Activated CD4-positive, alpha-beta memory T cell treated with anti-CD3 and anti-CD28 coated beads, Interleukin-2, amount 10 ng/mL, durations not matched to agents 7 days and 5 days (primary cell): ENCODE measurements at regions not wholly inside any gene's neighbourhood (a gene's known extent, or its start where the extent isn't known, plus 50 kb on each side); places are given as distances from the start of the nearest gene placed in this dataset.

Experiments
- CTCF ChIA-PET: fragments of 350-600 bp; sonication (Branson Sonifier 250); formaldehyde crosslinking; loops from one replicate; lab custom pipeline; 2021; ENCODE audit warnings: antibody characterized with exemption, inconsistent platforms; lab: Charles Lee
- POLR2A ChIA-PET: fragments of 350-600 bp; sonication (Branson Sonifier 250); formaldehyde crosslinking; loops from one replicate; lab custom pipeline; 2021; ENCODE audit warnings: antibody characterized with exemption; lab: Charles Lee
- DNase-seq: peaks from one replicate; pipeline ENCODE4 v3.0.0-alpha.2; 2020
- H3K27ac Mint-ChIP-seq: one replicate; pipeline ENCODE4 v1.8.0; 2021; ENCODE audit warnings: mild to moderate bottlenecking, mixed read lengths
- H3K27me3 Mint-ChIP-seq: one replicate; pipeline ENCODE4 v1.8.0; 2021; ENCODE audit warnings: mixed read lengths
- H3K36me3 Mint-ChIP-seq: one replicate; pipeline ENCODE4 v1.8.0; 2021; ENCODE audit warnings: low read depth, mixed read lengths
- H3K4me1 Mint-ChIP-seq: one replicate; pipeline ENCODE4 v1.8.0; 2021; ENCODE audit warnings: mixed read lengths
- H3K4me3 Mint-ChIP-seq: one replicate; pipeline ENCODE4 v1.8.0; 2021; ENCODE audit warnings: mild to moderate bottlenecking, mixed read lengths
- H3K9me3 Mint-ChIP-seq: one replicate; pipeline ENCODE4 v1.8.0; 2021; ENCODE audit warnings: mixed read lengths

DNA sequence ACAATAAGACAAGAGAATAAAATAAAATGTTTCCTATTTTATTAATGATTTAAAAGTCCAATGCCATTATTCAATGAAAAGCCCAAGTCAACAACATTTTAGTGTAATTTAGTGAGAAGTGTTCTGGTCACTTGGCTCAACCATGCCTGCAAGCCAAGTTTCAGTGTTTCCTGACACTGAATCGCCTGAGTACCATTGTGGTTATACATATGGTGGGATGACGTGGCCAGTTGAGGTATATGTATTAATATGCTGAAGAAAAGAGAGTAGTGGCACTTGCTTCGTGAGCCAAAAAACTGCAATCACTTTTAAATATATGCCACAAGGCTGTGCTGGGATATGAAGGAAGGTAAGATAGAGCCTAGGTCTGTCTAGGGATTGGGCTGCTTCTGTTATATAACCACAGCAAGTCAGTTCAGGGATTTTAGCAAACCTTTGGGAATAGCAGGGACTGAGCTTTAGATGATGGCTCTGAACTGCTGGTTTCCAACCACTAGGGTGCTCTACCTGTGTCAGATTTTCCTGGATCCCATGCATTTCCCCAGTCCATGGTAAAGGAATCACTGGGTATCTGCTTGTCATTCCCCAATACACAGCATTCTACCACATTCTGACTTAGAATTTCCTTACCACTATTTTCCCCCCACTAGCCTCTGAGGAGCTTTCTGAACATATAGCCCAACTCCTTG lies 214.0 kb upstream of the PRPS1L1 start:
- no peak overlapping the region for H3K27ac Mint-ChIP-seq
- H3K36me3 Mint-ChIP-seq: no peaks in the 10 kb centered on the region
- no peaks in the 10 kb centered on the region for H3K27me3 Mint-ChIP-seq
- DNase-seq: no peak
- no peaks in the 10 kb centered on the region for H3K4me1 Mint-ChIP-seq
- no peak overlapping the region for H3K4me3 Mint-ChIP-seq
- ChIA-PET CTCF (no interaction called here), POLR2A (no interaction called here)
- peaks cover 3% of the 10 kb centered on the region for H3K9me3 Mint-ChIP-seq

DNA sequence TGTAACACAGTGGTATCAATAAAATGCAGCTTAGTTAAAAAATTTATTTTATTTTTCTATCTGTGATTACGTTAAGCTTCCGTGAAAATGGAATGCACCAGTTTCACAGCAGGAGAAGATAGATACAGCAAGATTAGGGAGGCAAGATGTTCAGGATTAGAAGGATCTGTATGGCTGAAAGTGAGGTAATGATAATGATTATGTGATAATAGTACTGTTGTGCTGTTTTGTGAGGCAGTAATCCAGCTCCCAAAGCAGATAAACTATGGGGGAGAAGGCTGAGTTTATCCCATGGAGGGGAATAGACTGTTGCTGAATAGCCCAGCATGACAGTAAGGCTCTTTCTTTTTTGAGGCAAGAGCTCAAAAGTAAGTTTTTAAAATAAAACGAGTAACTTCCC lies 216.1 kb upstream of the PRPS1L1 start:
- no peaks in the 10 kb centered on the region for H3K4me1 Mint-ChIP-seq
- H3K9me3 Mint-ChIP-seq: peaks cover 3% of the 10 kb centered on the region
- H3K27me3 Mint-ChIP-seq: no peaks in the 10 kb centered on the region
- H3K27ac Mint-ChIP-seq: no peak overlapping the region
- no peak for DNase-seq
- H3K36me3 Mint-ChIP-seq: no peaks in the 10 kb centered on the region
- no peak overlapping the region for H3K4me3 Mint-ChIP-seq
- ChIA-PET CTCF (no interaction called here), POLR2A (no interaction called here)

DNA sequence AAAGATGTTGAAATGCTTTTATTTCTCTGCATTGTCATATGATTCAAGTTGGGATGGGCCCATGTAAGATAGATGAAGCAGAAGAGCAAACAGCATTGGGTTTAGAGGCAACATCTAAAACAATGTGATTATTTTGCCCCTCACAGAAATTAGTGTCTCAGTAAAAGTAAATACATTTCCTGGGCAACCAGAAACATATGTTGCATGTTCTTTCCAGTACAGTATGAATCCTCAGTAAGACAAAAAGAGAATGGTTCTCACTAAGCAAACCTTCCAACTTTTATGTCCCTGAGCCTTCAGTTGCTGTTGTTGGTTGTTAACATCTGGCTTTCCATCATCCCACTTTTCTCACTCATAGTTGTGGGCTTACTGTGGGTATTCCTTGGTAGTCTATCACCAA lies 222.5 kb upstream of the PRPS1L1 start:
- H3K9me3 Mint-ChIP-seq: peaks cover 19% of the 10 kb centered on the region
- CTCF ChIA-PET: no interaction called here
- H3K4me1 Mint-ChIP-seq: no peaks in the 10 kb centered on the region
- no peak overlapping the region for H3K4me3 Mint-ChIP-seq
- no peaks in the 10 kb centered on the region for H3K36me3 Mint-ChIP-seq
- H3K27me3 Mint-ChIP-seq: no peaks in the 10 kb centered on the region
- POLR2A ChIA-PET: no interaction called here
- DNase-seq: no peak
- H3K27ac Mint-ChIP-seq: no peak overlapping the region

DNA sequence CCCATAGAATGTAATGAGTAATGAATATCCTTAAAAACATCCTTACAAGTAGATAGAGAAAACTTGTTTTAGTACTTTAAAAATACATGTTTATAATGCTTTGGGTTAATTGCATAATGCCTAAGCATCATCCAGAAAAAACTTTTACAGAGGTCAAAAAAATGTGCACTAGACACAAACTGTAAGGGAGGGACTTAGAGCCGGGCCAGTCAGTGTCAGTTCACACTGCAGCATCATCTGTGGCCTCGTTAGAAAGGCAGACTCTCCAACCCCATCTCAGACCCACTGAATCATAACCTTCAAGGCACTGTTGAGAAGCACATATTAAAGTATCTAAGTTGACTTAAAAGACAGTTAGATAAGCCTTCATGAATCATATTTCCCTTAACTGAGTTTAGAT lies 230.1 kb upstream of the PRPS1L1 start:
- CTCF ChIA-PET: no interaction called here
- Mint-ChIP-seq H3K27me3 (no peaks in the 10 kb centered on the region), H3K36me3 (no peaks in the 10 kb centered on the region), H3K4me3 (no peak overlapping the region), H3K27ac (no peak overlapping the region), H3K9me3 (peaks cover 3% of the 10 kb centered on the region), H3K4me1 (no peaks in the 10 kb centered on the region)
- no peak for DNase-seq
- POLR2A ChIA-PET: no interaction called here

DNA sequence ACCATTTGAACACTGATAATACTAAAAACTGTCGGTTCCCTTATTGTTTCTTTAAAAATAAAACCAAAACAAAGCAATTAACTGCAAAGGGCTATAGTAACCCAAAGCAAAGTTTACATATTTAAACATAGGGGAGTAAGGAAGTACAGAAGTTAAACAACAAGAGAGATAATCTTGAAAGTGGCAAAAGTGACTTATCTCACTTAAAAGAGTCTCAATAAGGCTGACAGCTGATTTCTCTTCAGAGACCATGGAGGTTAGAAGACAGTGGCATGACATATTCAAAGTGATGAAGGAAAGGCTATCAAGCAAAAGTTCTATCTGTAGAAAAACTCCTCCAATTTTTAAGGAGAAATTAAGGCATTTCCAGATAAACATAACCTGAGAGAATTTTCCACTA lies 233.5 kb upstream of the HDAC9 start:
- H3K27me3 Mint-ChIP-seq: no peaks in the 10 kb centered on the region
- CTCF ChIA-PET: no interaction called here
- no peaks in the 10 kb centered on the region for H3K9me3 Mint-ChIP-seq
- H3K4me1 Mint-ChIP-seq: no peaks in the 10 kb centered on the region
- no peak for DNase-seq
- H3K4me3 Mint-ChIP-seq: no peak overlapping the region
- H3K36me3 Mint-ChIP-seq: no peaks in the 10 kb centered on the region
- POLR2A ChIA-PET: no interaction called here
- H3K27ac Mint-ChIP-seq: no peak overlapping the region

DNA sequence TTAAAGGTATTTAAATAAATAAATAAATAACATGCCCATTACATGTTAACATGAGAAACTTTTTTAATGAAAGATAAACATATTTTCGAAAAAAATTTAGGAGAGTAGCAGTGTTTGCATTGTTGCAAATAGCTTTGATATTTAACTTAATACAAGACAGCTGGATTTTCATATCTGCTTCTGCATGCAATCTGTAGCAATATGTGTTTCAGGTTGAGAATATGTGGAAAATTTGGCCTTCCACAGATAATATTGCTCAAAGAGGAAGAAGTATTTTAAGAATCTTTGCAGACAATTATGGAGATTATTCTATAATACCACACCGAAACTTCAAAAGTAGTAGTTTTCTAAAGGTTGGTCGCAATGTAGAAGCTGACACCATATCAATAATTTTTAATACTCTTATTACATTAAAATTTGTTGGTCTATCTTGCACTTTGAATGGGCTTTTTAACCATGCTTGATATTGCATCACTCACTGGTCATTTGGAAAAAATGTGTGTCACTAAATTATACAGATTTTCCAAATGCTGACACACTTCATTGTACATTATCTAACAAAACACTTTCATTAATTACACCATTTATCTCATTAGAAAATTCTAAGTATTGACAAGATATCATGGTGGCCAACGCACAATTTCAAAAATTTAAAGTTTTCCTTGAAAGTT lies 229.8 kb upstream of the HDAC9 start:
- no peaks in the 10 kb centered on the region for H3K4me1 Mint-ChIP-seq
- POLR2A ChIA-PET: no interaction called here
- CTCF ChIA-PET: no interaction called here
- H3K27me3 Mint-ChIP-seq: no peaks in the 10 kb centered on the region
- no peaks in the 10 kb centered on the region for H3K9me3 Mint-ChIP-seq
- DNase-seq: no peak
- H3K36me3 Mint-ChIP-seq: no peaks in the 10 kb centered on the region
- H3K4me3 Mint-ChIP-seq: no peak overlapping the region
- no peak overlapping the region for H3K27ac Mint-ChIP-seq

DNA sequence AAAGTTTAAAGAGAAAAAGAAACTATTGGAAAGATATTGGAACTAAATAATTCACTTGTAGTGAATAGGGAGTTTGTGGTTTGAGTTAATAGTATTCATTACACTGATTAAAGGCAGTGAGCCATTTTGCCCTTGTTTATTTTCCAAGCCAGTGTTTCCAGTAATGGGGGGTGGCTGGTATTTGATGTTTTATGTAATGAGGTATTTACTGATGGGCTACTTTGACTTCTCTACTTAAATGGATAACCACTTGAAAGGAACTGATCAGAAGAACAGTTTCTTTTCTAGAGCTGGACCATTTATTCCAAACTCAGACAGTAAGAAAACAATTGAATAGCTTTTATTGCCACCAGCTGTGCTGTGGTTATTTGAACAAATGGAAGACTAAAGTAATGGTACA lies 227.0 kb upstream of the HDAC9 start:
- no peaks in the 10 kb centered on the region for H3K36me3 Mint-ChIP-seq
- H3K9me3 Mint-ChIP-seq: no peaks in the 10 kb centered on the region
- no peaks in the 10 kb centered on the region for H3K27me3 Mint-ChIP-seq
- CTCF ChIA-PET: no interaction called here
- H3K27ac Mint-ChIP-seq: no peak overlapping the region
- POLR2A ChIA-PET: no interaction called here
- no peak overlapping the region for H3K4me3 Mint-ChIP-seq
- no peak for DNase-seq
- no peaks in the 10 kb centered on the region for H3K4me1 Mint-ChIP-seq

DNA sequence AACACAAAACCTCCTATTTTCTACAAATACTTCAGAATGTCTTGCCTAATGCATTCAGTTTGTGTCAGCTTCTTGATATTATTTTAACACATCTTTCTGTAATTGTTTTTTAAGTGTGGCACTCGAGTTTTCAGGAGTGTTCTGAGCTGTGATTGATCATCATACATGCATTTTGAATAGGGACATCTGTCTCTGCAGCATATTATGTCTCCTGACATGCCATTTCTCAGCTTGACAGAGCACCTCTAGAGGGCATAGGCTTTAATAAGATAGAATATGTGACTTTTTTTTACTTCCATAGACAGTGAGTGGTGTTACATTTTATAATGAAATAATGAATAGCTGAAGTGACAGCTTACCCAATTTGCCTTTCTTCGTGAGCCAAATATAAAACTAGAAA lies 219.2 kb upstream of the HDAC9 start:
- Mint-ChIP-seq H3K27me3 (no peaks in the 10 kb centered on the region), H3K4me3 (no peak overlapping the region), H3K27ac (no peak overlapping the region), H3K36me3 (no peaks in the 10 kb centered on the region), H3K9me3 (no peaks in the 10 kb centered on the region), H3K4me1 (no peaks in the 10 kb centered on the region)
- ChIA-PET CTCF (no interaction called here), POLR2A (no interaction called here)
- DNase-seq: no peak

DNA sequence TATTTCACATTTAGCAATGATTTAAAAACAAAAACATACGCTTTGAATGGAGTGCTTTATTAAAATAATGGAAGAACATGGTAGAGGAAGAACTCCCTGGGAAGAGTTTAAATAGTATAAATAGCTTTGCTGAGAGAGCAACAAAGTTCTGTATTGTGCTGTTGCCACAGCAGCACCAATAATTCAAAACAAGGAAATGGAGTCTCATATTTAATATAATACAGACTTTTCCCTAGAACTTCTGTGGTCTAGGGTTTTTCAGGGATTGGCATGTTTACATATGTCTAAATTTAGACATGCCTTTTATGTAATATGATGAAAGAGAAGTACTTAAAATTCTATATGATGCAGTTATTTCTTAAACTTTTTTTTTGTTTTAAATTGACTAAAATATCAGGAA lies 217.2 kb upstream of the HDAC9 start:
- Mint-ChIP-seq H3K27me3 (no peaks in the 10 kb centered on the region), H3K4me1 (no peaks in the 10 kb centered on the region), H3K9me3 (no peaks in the 10 kb centered on the region), H3K27ac (no peak overlapping the region), H3K36me3 (no peaks in the 10 kb centered on the region), H3K4me3 (no peak overlapping the region)
- ChIA-PET POLR2A (no interaction called here), CTCF (interaction anchor here (0.8 to 1.0 kb wide), 2 partner anchors 10 to 508 kb away, joined by 3 read pairs; no protein-coding TSS in a partner anchor)
- DNase-seq: no peak

DNA sequence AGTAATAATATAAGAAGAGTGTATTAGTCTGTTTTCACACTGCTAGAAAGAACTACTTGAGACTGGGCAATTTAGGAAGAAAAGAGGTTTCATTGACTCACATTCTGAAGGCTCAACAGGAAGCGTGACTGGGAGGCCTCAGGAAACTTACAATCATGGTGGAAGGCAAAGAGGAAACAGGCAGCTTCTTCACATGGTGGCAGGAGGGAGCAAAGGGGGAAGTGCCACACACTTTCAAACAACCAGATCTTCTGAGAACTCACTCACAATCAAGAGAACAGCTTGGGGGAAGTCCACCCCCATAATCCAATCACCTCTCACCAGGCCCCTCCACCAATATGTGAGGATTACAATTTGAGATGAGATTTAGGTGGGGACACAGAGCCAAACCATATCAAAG lies 212.5 kb upstream of the HDAC9 start:
- H3K36me3 Mint-ChIP-seq: no peaks in the 10 kb centered on the region
- no peak for DNase-seq
- CTCF ChIA-PET: no interaction called here
- no peaks in the 10 kb centered on the region for H3K27me3 Mint-ChIP-seq
- H3K27ac Mint-ChIP-seq: no peak overlapping the region
- no peaks in the 10 kb centered on the region for H3K4me1 Mint-ChIP-seq
- no peaks in the 10 kb centered on the region for H3K9me3 Mint-ChIP-seq
- H3K4me3 Mint-ChIP-seq: no peak overlapping the region
- POLR2A ChIA-PET: no interaction called here

DNA sequence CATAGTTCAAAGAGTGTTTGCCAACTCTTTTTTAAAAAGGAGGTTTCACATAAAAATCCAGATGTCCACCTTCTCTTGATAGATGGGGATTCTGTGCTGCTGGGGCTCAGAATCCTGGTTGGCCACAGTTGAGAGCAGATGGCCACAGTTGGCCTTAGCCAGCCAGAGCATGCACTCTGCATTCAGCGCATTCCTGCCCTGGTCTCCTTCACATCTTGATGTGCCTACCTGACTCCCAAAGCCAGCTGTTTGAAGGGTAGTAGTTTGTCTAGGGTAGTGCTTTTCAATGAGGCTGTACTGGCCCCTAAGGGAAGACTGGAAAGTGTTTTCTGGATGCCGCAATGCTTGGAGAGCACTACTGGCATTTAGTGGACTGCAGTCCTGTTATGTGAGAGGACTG lies 208.1 kb upstream of the HDAC9 start:
- Mint-ChIP-seq H3K4me3 (no peak overlapping the region), H3K27ac (no peak overlapping the region), H3K9me3 (no peaks in the 10 kb centered on the region), H3K27me3 (no peaks in the 10 kb centered on the region), H3K36me3 (no peaks in the 10 kb centered on the region), H3K4me1 (peaks cover 11% of the 10 kb centered on the region)
- CTCF ChIA-PET: no interaction called here
- DNase-seq: no peak
- POLR2A ChIA-PET: no interaction called here

DNA sequence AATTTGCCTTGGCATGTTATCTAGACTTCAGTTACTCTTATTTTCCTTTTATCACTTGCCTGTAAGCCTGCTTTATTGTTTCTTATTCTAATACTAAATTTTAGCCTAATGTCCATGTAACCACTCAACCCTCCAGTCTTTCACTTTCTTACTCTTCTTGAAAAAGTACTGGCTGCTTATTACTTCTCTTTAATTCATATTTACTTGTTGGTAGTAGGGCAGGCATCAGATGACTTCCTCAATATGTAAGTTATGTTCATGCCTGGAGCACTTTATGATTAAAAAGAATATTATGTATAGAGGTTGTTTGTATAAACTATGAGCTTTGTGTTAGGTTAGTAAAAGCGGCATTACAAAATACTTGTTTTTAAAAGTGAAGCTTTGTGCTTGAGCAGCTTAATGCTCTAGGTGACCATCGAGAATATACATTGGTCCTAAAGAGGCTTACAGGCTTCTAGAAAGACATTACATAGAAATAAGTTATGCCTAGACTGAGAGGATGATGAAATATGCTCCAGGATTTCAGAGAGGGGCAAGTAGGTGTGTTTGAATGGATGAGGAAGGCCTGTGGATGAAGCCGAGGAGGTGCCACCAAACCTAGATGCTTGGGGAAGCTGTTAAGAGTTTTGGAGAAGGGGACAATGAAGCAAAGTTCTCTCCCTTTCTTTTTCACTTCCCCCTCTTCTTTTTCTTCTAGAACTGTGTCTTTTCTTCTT lies 207.1 kb upstream of the HDAC9 start:
- H3K4me3 Mint-ChIP-seq: no peak overlapping the region
- DNase-seq: no peak
- H3K36me3 Mint-ChIP-seq: no peaks in the 10 kb centered on the region
- H3K4me1 Mint-ChIP-seq: peaks cover 11% of the 10 kb centered on the region
- H3K27me3 Mint-ChIP-seq: no peaks in the 10 kb centered on the region
- H3K27ac Mint-ChIP-seq: no peak overlapping the region
- H3K9me3 Mint-ChIP-seq: no peaks in the 10 kb centered on the region
- CTCF ChIA-PET: interaction anchor here (1.1 kb wide), 1 partner anchor 11 kb away, joined by 3 read pairs; no protein-coding TSS in a partner anchor
- POLR2A ChIA-PET: no interaction called here

DNA sequence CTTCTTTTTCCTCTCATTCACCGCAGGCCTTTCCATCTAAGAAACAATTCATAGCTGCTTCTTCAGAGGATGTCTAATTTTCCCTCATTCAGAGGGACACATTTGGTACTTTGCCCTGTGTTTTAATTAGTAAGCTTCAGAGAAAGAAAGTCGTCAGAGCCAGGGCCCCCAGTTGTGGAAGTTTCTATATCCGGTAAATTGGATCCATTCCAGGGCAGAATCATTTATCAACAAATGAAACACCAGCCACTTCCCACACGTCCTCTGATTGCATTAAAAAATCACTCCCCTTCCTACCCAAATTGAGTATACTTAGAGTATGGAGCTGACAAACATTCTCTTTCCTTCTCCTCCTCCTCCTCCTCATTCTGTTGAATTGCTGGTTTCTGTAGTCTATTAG lies 205.8 kb upstream of the HDAC9 start:
- H3K27ac Mint-ChIP-seq: no peak overlapping the region

More for the DNA sequence above, 205.8 kb upstream of the HDAC9 start:
- Mint-ChIP-seq H3K9me3 (no peaks in the 10 kb centered on the region), H3K36me3 (no peaks in the 10 kb centered on the region), H3K4me1 (peaks cover 11% of the 10 kb centered on the region), H3K27me3 (no peaks in the 10 kb centered on the region), H3K4me3 (no peak overlapping the region)
- CTCF ChIA-PET: no interaction called here
- POLR2A ChIA-PET: no interaction called here
- no peak for DNase-seq
